ENCODE measurements at regions not wholly inside any gene's neighbourhood (a gene's known extent, or its start where the extent isn't known, plus 50 kb on each side); places are given as distances from the start of the nearest gene placed in this dataset.
A peak's percentile ranks its signal among the peaks of the same experiment; 100 is the strongest.

- ATAC-seq = peak; percentile 90
- peak; percentile 38; the same call in 1 of the 2 replicates for TF ChIP-seq ISL1 (CRISPR knock-in tag; IDR thresholded peaks at IDR 0.05)
- peak; percentile 12; the same call in 1 of the 2 replicates for TF ChIP-seq ZNF8 (CRISPR knock-in tag; IDR thresholded peaks at IDR 0.05)
- no peak for TF ChIP-seq ZC3H10 (CRISPR knock-in tag; IDR thresholded peaks at IDR 0.05)
- TF ChIP-seq CREB5 (CRISPR knock-in tag; IDR thresholded peaks at IDR 0.05; ENCODE audit: low read depth) = peak; percentile 25; the same call in 1 of the 2 replicates
- TF ChIP-seq BACH2 (CRISPR knock-in tag; IDR thresholded peaks at IDR 0.05; ENCODE audit: borderline replicate concordance) = no peak
These were observed 478.8 kb downstream of the CETN3 start for GRCh38 chr5:89930591-89931392.

GRCh38 chr5:89929834-89930233, 479.7 kb downstream of the CETN3 start:
- ATAC-seq = 0 out of 3 replicates have a peak, but pooled peaks have one; percentile 12
- TF ChIP-seq CREB5 (CRISPR knock-in tag; IDR thresholded peaks at IDR 0.05; ENCODE audit: low read depth) = no peak
- no peak for TF ChIP-seq RARB (CRISPR knock-in tag; IDR thresholded peaks at IDR 0.05)
- no peak for TF ChIP-seq ISL1 (CRISPR knock-in tag; IDR thresholded peaks at IDR 0.05)

GRCh38 chr5:89929173-89929572, 480.4 kb downstream of the CETN3 start:
- TF ChIP-seq TOX (CRISPR knock-in tag; IDR thresholded peaks at IDR 0.05; ENCODE audit: borderline replicate concordance) (no peak), CREB5 (CRISPR knock-in tag; IDR thresholded peaks at IDR 0.05; ENCODE audit: low read depth) (no peak), ESRRG (CRISPR knock-in tag; IDR thresholded peaks at IDR 0.05) (no peak), OSR1 (CRISPR knock-in tag; IDR thresholded peaks at IDR 0.05) (no peak), GLIS3 (CRISPR knock-in tag; IDR thresholded peaks at IDR 0.05) (no peak), ISL1 (CRISPR knock-in tag; IDR thresholded peaks at IDR 0.05) (no peak), ZNF70 (CRISPR knock-in tag; IDR thresholded peaks at IDR 0.05) (no peak), PPARA (CRISPR knock-in tag; IDR thresholded peaks at IDR 0.05; ENCODE audit: borderline replicate concordance) (no peak), ZFP30 (CRISPR knock-in tag; IDR thresholded peaks at IDR 0.05) (no peak), RARB (CRISPR knock-in tag; IDR thresholded peaks at IDR 0.05) (no peak), PATZ1 (CRISPR knock-in tag; IDR thresholded peaks at IDR 0.05; ENCODE audit: borderline replicate concordance) (no peak), CSRNP3 (CRISPR knock-in tag; IDR thresholded peaks at IDR 0.05) (no peak), SNAI2 (CRISPR knock-in tag; IDR thresholded peaks at IDR 0.05) (no peak), TCF4 (CRISPR knock-in tag; IDR thresholded peaks at IDR 0.05; ENCODE audit: borderline replicate concordance) (no peak), ZNF8 (CRISPR knock-in tag; IDR thresholded peaks at IDR 0.05) (no peak), ZNF565 (CRISPR knock-in tag; conservative IDR thresholded peaks at IDR 0.05; ENCODE audit: low read depth) (no peak), BACH2 (CRISPR knock-in tag; IDR thresholded peaks at IDR 0.05; ENCODE audit: borderline replicate concordance) (no peak), TSHZ2 (CRISPR knock-in tag; IDR thresholded peaks at IDR 0.05) (no peak), ZC3H10 (CRISPR knock-in tag; IDR thresholded peaks at IDR 0.05) (no peak), ZFP3 (CRISPR knock-in tag; IDR thresholded peaks at IDR 0.05) (no peak)
- peak; percentile 42; the same call in 1 of the 3 replicates for ATAC-seq
